ENCODE measurements at regions not wholly inside any gene's neighbourhood (a gene's known extent, or its start where the extent isn't known, plus 50 kb on each side); places are given as distances from the start of the nearest gene placed in this dataset.

- TF ChIP-seq CTCF (IDR thresholded peaks at IDR 0.05): no peak
- peaks cover 6% of the 10 kb centered on the region for H3K9me3 Mint-ChIP-seq
- H3K4me3 Mint-ChIP-seq: peak overlapping the region; percentile 11
- H3K4me1 Mint-ChIP-seq: peaks cover 82% of the 10 kb centered on the region
- H3K27me3 Mint-ChIP-seq (ENCODE audit: low read depth, poor library complexity): no peaks in the 10 kb centered on the region
- no peak overlapping the region for H3K27ac Mint-ChIP-seq
- no peaks in the 10 kb centered on the region for H3K36me3 Mint-ChIP-seq (ENCODE audit: low read depth)
- DNase-seq: no peak
These were observed 117.8 kb downstream of the FGF18 start for GRCh38 chr5:171537070-171537849.

DNA sequence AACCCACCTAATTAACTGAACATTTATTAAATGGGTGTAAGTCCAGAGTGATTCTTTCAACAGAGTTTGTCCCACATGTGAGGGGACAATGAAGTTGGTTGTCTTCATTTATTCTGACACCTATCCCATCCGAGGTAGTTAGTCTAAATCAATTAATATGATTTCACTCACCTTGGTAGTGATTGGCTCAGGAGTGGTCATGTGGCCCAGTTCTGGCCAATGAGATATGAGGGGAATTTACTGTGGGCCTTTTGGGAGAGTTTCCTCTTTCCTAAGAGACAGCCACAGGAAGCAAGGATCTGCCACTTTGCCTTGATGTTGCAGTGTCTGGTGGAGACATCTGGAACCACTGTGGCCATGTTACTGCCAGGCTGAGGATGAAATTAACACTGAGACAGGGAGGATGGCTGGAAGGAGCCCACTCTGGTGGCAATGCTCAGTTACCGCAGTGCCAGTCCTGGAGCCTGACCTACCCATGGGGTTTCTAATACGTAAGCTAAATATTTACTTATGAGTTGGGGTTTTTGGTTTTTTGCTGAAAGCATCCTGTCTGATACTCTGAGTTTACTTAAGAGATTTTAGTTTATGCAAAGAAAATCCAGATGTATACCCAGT, 118.6 kb downstream of the FGF18 start:
- no peak for DNase-seq
- no peak for TF ChIP-seq CTCF (IDR thresholded peaks at IDR 0.05)
- H3K4me1 Mint-ChIP-seq: peaks cover 89% of the 10 kb centered on the region
- H3K27ac Mint-ChIP-seq: no peak overlapping the region
- no peaks in the 10 kb centered on the region for H3K27me3 Mint-ChIP-seq (ENCODE audit: low read depth, poor library complexity)
- no peak overlapping the region for H3K4me3 Mint-ChIP-seq
- H3K9me3 Mint-ChIP-seq: peaks cover 6% of the 10 kb centered on the region
- no peaks in the 10 kb centered on the region for H3K36me3 Mint-ChIP-seq (ENCODE audit: low read depth)

GRCh38 chr5:171538681-171539080, 119.2 kb downstream of the FGF18 start:
- peaks cover 6% of the 10 kb centered on the region for H3K9me3 Mint-ChIP-seq
- TF ChIP-seq CTCF (IDR thresholded peaks at IDR 0.05): no peak
- H3K36me3 Mint-ChIP-seq (ENCODE audit: low read depth): no peaks in the 10 kb centered on the region
- H3K4me1 Mint-ChIP-seq: peaks cover 96% of the 10 kb centered on the region
- no peak overlapping the region for H3K27ac Mint-ChIP-seq
- H3K27me3 Mint-ChIP-seq (ENCODE audit: low read depth, poor library complexity): peaks cover 4% of the 10 kb centered on the region
- no peak for DNase-seq
- no peak overlapping the region for H3K4me3 Mint-ChIP-seq

DNA sequence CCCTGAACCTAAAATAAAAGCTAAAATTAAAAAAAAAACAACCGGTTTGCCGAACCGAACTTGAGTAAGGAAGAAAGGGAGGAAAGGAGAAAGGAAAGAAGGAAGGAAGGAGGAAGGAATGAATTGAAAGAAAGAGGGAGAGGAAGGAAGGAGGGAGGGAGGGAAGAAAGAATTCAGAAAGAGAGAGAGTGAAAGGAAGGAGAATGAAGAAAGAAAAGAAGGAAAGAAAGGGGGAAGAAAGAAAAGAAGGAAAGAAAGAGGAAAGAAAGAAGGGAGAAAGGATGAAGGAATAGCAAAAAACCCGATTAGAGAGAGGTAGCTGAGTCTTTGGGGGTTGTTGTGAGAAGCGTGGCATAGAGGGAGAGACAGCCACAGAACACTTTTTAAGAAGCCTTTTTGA, 121.4 kb downstream of the FGF18 start:
- Mint-ChIP-seq H3K27me3 (ENCODE audit: low read depth, poor library complexity) (peaks cover 11% of the 10 kb centered on the region), H3K4me1 (peaks cover 96% of the 10 kb centered on the region), H3K4me3 (no peak overlapping the region), H3K27ac (no peak overlapping the region), H3K9me3 (peaks cover 6% of the 10 kb centered on the region), H3K36me3 (ENCODE audit: low read depth) (no peaks in the 10 kb centered on the region)
- DNase-seq: no peak
- no peak for TF ChIP-seq CTCF (IDR thresholded peaks at IDR 0.05)

DNA sequence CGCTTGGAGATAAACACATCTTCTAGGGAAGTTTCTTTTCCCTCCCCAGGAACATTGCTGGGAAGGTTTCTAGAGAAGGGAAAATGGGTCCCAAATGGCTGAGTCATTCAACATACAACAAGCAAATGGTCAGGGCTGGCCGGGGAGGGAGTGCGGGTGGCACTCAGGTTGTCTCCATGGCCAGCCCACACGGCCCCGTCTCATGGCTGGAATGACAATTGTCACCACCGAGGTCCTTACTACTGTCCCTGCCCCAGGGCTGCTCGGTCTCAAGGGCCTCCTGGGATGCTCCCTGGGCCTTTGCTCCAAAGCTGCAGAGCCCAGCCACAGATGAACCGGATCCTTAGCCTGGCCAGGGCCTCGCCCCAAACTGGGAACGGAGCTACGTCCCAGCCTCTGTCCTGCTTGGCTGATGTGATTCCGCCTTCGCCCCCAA, 121.9 kb downstream of the FGF18 start:
- Mint-ChIP-seq H3K4me3 (no peak overlapping the region), H3K27me3 (ENCODE audit: low read depth, poor library complexity) (peaks cover 11% of the 10 kb centered on the region), H3K4me1 (peaks cover 93% of the 10 kb centered on the region), H3K9me3 (peaks cover 6% of the 10 kb centered on the region), H3K36me3 (ENCODE audit: low read depth) (no peaks in the 10 kb centered on the region), H3K27ac (no peak overlapping the region)
- TF ChIP-seq CTCF (IDR thresholded peaks at IDR 0.05): no peak
- DNase-seq: no peak
